Fibroblast of pulmonary artery (primary cell): ENCODE measurements at regions not wholly inside any gene's neighbourhood (a gene's known extent, or its start where the extent isn't known, plus 50 kb on each side); places are given as distances from the start of the nearest gene placed in this dataset.

Experiments used
- DNase-seq: peaks from one replicate; pipeline ENCODE4 v3.0.0-alpha.2; 2010; ENCODE audit warnings: low read depth
- H3K4me3 ChIP-seq: replicated peaks from 2 replicates; pipeline ENCODE4 v1.5.1; 2011; ENCODE audit warnings: low read depth, mild to moderate bottlenecking, control low read depth, low read length, moderate library complexity
- CTCF ChIP-seq: IDR thresholded peaks from 2 replicates; pipeline ENCODE4 v1.5.1; 2011; ENCODE audit warnings: mild to moderate bottlenecking, control low read depth, low read length, inconsistent platforms; ENCODE audit errors: missing control alignments

GRCh38 chr16:62926121-62926801 lies 890.0 kb upstream of the CDH8 start:
- TF ChIP-seq CTCF, result no peak
- no peak overlapping the region for H3K4me3 ChIP-seq
- no peak for DNase-seq

GRCh38 chr16:62921904-62922303 lies 885.7 kb upstream of the CDH8 start:
- TF ChIP-seq CTCF, result no peak
- DNase-seq, result no peak
- no peak overlapping the region for H3K4me3 ChIP-seq

- DNase-seq, result no peak
- no peak for TF ChIP-seq CTCF
- H3K4me3 ChIP-seq, result no peak overlapping the region
Observed at GRCh38 chr16:62913924-62914323, 877.7 kb upstream of the CDH8 start.

- DNase-seq, result no peak
- no peak for TF ChIP-seq CTCF
Observed at GRCh38 chr16:62913333-62913732, 877.1 kb upstream of the CDH8 start.

GRCh38 chr16:62909597-62909996 lies 873.4 kb upstream of the CDH8 start:
- no peak overlapping the region for H3K4me3 ChIP-seq
- no peak for TF ChIP-seq CTCF

More at GRCh38 chr16:62913333-62913732, 877.1 kb upstream of the CDH8 start:
- no peak overlapping the region for H3K4me3 ChIP-seq

GRCh38 chr16:62907562-62907961 lies 871.3 kb upstream of the CDH8 start:
- H3K4me3 ChIP-seq, result no peak overlapping the region
- DNase-seq, result no peak
- no peak for TF ChIP-seq CTCF

More at GRCh38 chr16:62909597-62909996, 873.4 kb upstream of the CDH8 start:
- no peak for DNase-seq

- no peak for TF ChIP-seq CTCF
- no peak for DNase-seq
- no peak overlapping the region for H3K4me3 ChIP-seq
Observed at GRCh38 chr16:62903961-62904502, 867.8 kb upstream of the CDH8 start.
